ENCODE measurements at regions not wholly inside any gene's neighbourhood (a gene's known extent, or its start where the extent isn't known, plus 50 kb on each side); places are given as distances from the start of the nearest gene placed in this dataset.
A peak's percentile ranks its signal among the peaks of the same experiment; 100 is the strongest.

- 84 to 93% (median 86%) methylated on average over 5 of the region's 5 CpGs for WGBS, 4 donors
- H3K27me3 ChIP-seq, result no peaks in the 10 kb centered on the region
- H3K36me3 ChIP-seq (replicated peaks in 1 of 2), result no peaks in the 10 kb centered on the region
- H3K4me3 ChIP-seq, result no peak overlapping the region
- no peaks in the 10 kb centered on the region for H3K4me1 ChIP-seq (replicated peaks in 1 of 2)
- no peak for DNase-seq
- H3K27ac ChIP-seq, result no peak overlapping the region
- intact Hi-C loops (cut with DNase I), result no loop called here
- TF ChIP-seq POLR2A (IDR thresholded peaks at IDR 0.05), result no peak
- TF ChIP-seq, protein P1, sequence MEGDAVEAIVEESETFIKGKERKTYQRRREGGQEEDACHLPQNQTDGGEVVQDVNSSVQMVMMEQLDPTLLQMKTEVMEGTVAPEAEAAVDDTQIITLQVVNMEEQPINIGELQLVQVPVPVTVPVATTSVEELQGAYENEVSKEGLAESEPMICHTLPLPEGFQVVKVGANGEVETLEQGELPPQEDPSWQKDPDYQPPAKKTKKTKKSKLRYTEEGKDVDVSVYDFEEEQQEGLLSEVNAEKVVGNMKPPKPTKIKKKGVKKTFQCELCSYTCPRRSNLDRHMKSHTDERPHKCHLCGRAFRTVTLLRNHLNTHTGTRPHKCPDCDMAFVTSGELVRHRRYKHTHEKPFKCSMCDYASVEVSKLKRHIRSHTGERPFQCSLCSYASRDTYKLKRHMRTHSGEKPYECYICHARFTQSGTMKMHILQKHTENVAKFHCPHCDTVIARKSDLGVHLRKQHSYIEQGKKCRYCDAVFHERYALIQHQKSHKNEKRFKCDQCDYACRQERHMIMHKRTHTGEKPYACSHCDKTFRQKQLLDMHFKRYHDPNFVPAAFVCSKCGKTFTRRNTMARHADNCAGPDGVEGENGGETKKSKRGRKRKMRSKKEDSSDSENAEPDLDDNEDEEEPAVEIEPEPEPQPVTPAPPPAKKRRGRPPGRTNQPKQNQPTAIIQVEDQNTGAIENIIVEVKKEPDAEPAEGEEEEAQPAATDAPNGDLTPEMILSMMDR (IDR thresholded peaks at IDR 0.05), result no peak
- H3K9me3 ChIP-seq (replicated peaks in 1 of 3), result no peaks in the 10 kb centered on the region
These were observed 67.1 kb upstream of the BCL2L14 start for GRCh38 chr12:12003609-12004008.

GRCh38 chr12:12004524-12004923, 66.2 kb upstream of the BCL2L14 start:
- Histone ChIP-seq H3K36me3 (replicated peaks in 1 of 2) (no peaks in the 10 kb centered on the region), H3K27ac (no peak overlapping the region)
- WGBS, 4 donors, result 84 to 95% (median 86%) methylated on average over 3 of the region's 3 CpGs

GRCh38 chr12:12007001-12007712, 63.6 kb upstream of the BCL2L14 start:
- intact Hi-C loops (cut with DNase I), result no loop called here
- Histone ChIP-seq H3K36me3 (replicated peaks in 1 of 2) (no peaks in the 10 kb centered on the region), H3K4me1 (replicated peaks in 1 of 2) (peaks cover 0 to 9% of the 10 kb centered on the region in 2 donors), H3K27me3 (no peaks in the 10 kb centered on the region), H3K27ac (no peak overlapping the region), H3K4me3 (no peak overlapping the region), H3K9me3 (replicated peaks in 1 of 3) (no peaks in the 10 kb centered on the region)
- DNase-seq, result peak in 1 of 7 donors; percentile 6
- TF ChIP-seq, protein P1 (IDR thresholded peaks at IDR 0.05), result no peak
- no peak for TF ChIP-seq POLR2A (IDR thresholded peaks at IDR 0.05)
- 65 to 85% (median 69%) methylated on average over 7 of the region's 7 CpGs for WGBS, 4 donors

More at GRCh38 chr12:12004524-12004923, 66.2 kb upstream of the BCL2L14 start:
- Histone ChIP-seq H3K4me3 (no peak overlapping the region), H3K27me3 (no peaks in the 10 kb centered on the region), H3K4me1 (replicated peaks in 1 of 2) (no peaks in the 10 kb centered on the region), H3K9me3 (replicated peaks in 1 of 3) (no peaks in the 10 kb centered on the region)
- intact Hi-C loops (cut with DNase I), result no loop called here
- no peak for DNase-seq
- TF ChIP-seq POLR2A (IDR thresholded peaks at IDR 0.05), result no peak
- TF ChIP-seq, protein P1 (IDR thresholded peaks at IDR 0.05), result no peak

DNA sequence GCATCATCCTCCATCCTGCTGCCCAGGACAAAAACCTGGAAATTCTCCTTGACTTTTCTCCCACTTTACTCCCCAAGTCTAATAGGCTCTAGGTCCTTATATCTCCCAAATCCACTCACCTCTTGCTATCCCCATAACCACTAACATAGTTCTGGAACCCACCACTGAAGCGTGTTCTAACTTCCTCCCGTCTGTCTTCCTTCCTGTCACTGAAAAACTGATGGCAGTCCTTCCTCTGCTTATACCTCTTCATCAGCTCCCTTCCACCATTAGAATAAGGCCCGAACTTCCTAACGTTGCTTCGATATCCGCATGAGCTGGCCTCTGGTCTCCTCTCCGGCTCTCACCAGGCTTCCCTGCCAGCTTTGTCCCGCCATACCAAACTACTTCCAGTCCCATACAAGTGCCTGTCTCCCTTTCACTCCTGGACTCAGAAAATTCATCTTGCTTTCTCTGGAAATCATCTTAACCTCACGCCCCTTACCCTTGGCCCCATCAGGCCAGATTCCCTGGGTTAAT, 63.0 kb upstream of the BCL2L14 start:
- H3K9me3 ChIP-seq (replicated peaks in 1 of 3), result no peaks in the 10 kb centered on the region
- TF ChIP-seq POLR2A (IDR thresholded peaks at IDR 0.05), result no peak
- TF ChIP-seq, protein P1 (IDR thresholded peaks at IDR 0.05), result no peak
- no peak overlapping the region for H3K4me3 ChIP-seq
- WGBS, 4 donors, result 85 to 89% (median 87%) methylated on average over 9 of the region's 9 CpGs
- H3K27me3 ChIP-seq, result no peaks in the 10 kb centered on the region
- H3K4me1 ChIP-seq (replicated peaks in 1 of 2), result peaks cover 0 to 9% of the 10 kb centered on the region in 2 donors
- intact Hi-C loops (cut with DNase I), result no loop called here
- DNase-seq, result no peak
- no peak overlapping the region for H3K27ac ChIP-seq
- no peaks in the 10 kb centered on the region for H3K36me3 ChIP-seq (replicated peaks in 1 of 2)
